SK-N-DZ (cell line): ENCODE measurements at regions not wholly inside any gene's neighbourhood (a gene's known extent, or its start where the extent isn't known, plus 50 kb on each side); places are given as distances from the start of the nearest gene placed in this dataset.
"Not testable (repeated sequence)": the region's sequence is repeated elsewhere in the genome, so short reads cannot be mapped to it uniquely, and the experiment has no call there.

Experiments used
- DNase-seq: peaks from one replicate; pipeline ENCODE4 v3.0.0-alpha.2; 2015; ENCODE audit warnings: low spot score

- not testable (repeated sequence) for DNase-seq
Observed at GRCh38 chrX:89539150-89539549, 382.6 kb upstream of the TGIF2LX start.

GRCh38 chrX:89557146-89557545 lies 364.6 kb upstream of the TGIF2LX start:
- not testable (repeated sequence) for DNase-seq

GRCh38 chrX:89562079-89562478 lies 359.6 kb upstream of the TGIF2LX start:
- DNase-seq: not testable (repeated sequence)

- not testable (repeated sequence) for DNase-seq
Observed at GRCh38 chrX:89563107-89563506, 358.6 kb upstream of the TGIF2LX start.

GRCh38 chrX:89567787-89568186 lies 353.9 kb upstream of the TGIF2LX start:
- not testable (repeated sequence) for DNase-seq

- DNase-seq: not testable (repeated sequence)
Observed at GRCh38 chrX:89581868-89582267, 339.8 kb upstream of the TGIF2LX start.

GRCh38 chrX:89631858-89632257 lies 289.9 kb upstream of the TGIF2LX start:
- DNase-seq: not testable (repeated sequence)

GRCh38 chrX:89635887-89636286 lies 285.8 kb upstream of the TGIF2LX start:
- DNase-seq: not testable (repeated sequence)

- not testable (repeated sequence) for DNase-seq
Observed at GRCh38 chrX:89658662-89659061, 263.0 kb upstream of the TGIF2LX start.

GRCh38 chrX:89706481-89706880 lies 215.2 kb upstream of the TGIF2LX start:
- not testable (repeated sequence) for DNase-seq

- DNase-seq: not testable (repeated sequence)
Observed at GRCh38 chrX:89707363-89707927, 214.3 kb upstream of the TGIF2LX start.

- not testable (repeated sequence) for DNase-seq
Observed at GRCh38 chrX:89734367-89734766, 187.3 kb upstream of the TGIF2LX start.

GRCh38 chrX:89756466-89756865 lies 165.2 kb upstream of the TGIF2LX start:
- not testable (repeated sequence) for DNase-seq

- peak; percentile 5 for DNase-seq
Observed at GRCh38 chrX:89757767-89758166, 163.9 kb upstream of the TGIF2LX start.

GRCh38 chrX:89759076-89759685 lies 162.5 kb upstream of the TGIF2LX start:
- DNase-seq: not testable (repeated sequence)

GRCh38 chrX:89771639-89772038 lies 150.1 kb upstream of the TGIF2LX start:
- DNase-seq: not testable (repeated sequence)

GRCh38 chrX:89811440-89811839 lies 110.3 kb upstream of the TGIF2LX start:
- DNase-seq: not testable (repeated sequence)

GRCh38 chrX:89839723-89840122 lies 82.0 kb upstream of the TGIF2LX start:
- not testable (repeated sequence) for DNase-seq

- peak; percentile 12 for DNase-seq
Observed at GRCh38 chrX:89871662-89872061, 50.0 kb upstream of the TGIF2LX start.
